ENCODE measurements at regions not wholly inside any gene's neighbourhood (a gene's known extent, or its start where the extent isn't known, plus 50 kb on each side); places are given as distances from the start of the nearest gene placed in this dataset.

DNA sequence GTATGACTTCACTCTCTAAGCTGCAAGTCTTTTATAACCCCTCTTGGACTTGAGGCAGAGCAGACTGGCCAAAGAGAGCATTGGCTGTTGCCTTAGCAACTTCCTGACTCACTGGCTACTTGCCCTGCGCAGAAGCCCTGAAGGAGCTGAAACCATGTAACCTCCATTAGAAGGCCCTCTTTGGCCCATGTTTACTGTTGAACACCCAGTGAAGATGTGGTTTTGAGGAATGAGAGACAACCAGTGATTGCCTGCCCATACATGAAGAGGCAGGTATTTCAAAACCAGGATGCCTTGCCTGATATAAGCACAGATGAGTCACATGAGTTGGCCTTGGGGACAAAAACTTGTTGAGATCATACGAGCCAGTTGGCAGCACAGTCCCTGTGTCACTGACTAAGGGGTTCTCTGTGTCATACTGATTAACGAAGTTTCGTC lies 182.5 kb downstream of the EDN1 start:
- peak; percentile 100 for DNase-seq (ENCODE audit: low read depth)
- TF ChIP-seq, protein P1, sequence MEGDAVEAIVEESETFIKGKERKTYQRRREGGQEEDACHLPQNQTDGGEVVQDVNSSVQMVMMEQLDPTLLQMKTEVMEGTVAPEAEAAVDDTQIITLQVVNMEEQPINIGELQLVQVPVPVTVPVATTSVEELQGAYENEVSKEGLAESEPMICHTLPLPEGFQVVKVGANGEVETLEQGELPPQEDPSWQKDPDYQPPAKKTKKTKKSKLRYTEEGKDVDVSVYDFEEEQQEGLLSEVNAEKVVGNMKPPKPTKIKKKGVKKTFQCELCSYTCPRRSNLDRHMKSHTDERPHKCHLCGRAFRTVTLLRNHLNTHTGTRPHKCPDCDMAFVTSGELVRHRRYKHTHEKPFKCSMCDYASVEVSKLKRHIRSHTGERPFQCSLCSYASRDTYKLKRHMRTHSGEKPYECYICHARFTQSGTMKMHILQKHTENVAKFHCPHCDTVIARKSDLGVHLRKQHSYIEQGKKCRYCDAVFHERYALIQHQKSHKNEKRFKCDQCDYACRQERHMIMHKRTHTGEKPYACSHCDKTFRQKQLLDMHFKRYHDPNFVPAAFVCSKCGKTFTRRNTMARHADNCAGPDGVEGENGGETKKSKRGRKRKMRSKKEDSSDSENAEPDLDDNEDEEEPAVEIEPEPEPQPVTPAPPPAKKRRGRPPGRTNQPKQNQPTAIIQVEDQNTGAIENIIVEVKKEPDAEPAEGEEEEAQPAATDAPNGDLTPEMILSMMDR (IDR thresholded peaks at IDR 0.05; ENCODE audit: insufficient read depth, low read depth, low read length, missing control alignments), result no peak

DNA sequence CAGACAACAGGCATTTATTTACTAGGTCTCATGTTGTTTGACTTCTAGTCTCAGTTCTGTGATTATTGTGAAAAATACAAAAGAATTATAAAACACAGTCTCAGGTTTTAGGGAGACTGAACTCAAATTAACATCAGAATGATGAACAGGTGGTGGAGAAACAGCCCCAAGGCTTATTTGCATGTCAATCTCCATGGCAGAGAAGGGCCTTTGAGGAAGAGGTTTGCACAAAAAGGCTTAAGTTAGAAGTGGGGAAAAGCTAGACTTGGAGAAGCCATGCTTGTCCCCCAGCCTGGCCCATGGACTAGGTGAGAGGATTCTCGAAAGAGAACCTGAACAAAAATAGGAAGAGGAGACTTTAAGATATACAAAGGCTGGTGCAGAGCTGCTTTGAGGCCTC lies 183.3 kb downstream of the EDN1 start:
- peak; percentile 38 for DNase-seq (ENCODE audit: low read depth)
- H3K4me3 ChIP-seq (ENCODE audit: low read length), result no peak overlapping the region
- TF ChIP-seq, protein P1 (IDR thresholded peaks at IDR 0.05; ENCODE audit: insufficient read depth, low read depth, low read length, missing control alignments), result no peak

More for the DNA sequence above, 182.5 kb downstream of the EDN1 start:
- H3K4me3 ChIP-seq (ENCODE audit: low read length), result no peak overlapping the region

DNA sequence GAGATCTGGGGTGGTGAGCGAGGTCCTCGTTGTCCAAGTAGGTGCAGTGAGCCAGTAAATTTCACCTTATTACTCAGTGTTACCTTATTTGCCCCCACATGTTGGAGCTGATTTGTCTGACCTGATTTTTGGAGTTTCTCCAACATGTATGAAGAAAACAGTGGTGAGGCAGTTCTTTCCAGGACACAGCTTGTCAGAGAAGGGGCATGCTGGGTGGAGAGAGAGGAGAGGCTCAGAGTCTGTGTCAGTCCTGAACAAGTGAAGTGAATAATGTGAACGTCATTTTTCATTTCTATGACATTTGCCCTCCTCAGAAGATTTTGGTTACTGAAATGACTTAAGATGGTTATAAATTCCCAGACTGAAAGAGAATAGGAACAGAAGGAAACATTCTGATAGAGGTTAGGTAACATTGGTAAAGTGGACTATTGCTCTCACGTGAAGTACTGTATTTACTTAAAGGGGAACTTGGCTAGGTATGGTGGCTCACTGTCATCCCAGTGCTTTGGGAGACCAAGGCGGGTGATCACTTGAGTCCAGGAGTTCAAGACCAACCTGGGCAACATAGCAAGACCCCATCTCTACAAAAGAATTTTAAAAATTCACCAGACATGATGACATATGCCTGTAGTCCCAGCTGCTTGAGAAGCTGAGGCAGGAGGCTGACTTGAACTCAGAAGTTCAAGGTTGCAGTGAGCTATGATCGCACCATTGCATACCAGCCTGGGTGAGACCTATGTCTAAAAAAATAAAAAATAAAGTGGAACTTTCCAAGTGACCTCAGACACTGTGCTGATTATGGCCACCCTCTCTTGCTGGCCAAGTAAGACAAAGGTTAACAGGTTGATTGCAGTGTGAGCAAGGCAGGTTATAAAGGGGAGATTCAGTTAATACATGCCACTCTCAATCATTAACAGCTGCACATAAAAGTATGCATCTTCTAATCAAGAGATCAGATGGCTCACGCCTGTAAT lies 184.3 kb downstream of the EDN1 start:
- peak; percentile 98 for DNase-seq (ENCODE audit: low read depth)
- TF ChIP-seq, protein P1 (IDR thresholded peaks at IDR 0.05; ENCODE audit: insufficient read depth, low read depth, low read length, missing control alignments), result no peak
- H3K4me3 ChIP-seq (ENCODE audit: low read length), result no peak overlapping the region

DNA sequence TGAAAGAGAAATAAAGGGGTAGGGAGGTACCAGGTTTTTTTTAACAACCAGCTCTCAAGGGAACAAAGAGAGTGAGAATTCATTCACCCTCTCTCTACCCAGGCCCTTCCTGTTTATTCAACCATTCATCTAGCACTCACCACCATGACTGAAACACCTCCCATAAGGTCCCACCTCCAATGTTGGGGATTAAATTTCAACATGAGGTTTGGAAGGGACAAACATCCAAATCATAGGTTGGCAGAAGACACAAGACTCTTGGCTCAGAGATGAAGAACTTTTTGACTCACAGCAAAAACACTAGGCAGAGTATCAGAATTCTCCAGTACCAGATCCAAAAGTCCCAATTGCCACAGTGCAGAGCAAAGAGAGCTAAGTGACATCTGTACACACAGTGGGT lies 186.3 kb downstream of the EDN1 start:
- TF ChIP-seq, protein P1 (IDR thresholded peaks at IDR 0.05; ENCODE audit: insufficient read depth, low read depth, low read length, missing control alignments), result no peak
- no peak for DNase-seq (ENCODE audit: low read depth)

DNA sequence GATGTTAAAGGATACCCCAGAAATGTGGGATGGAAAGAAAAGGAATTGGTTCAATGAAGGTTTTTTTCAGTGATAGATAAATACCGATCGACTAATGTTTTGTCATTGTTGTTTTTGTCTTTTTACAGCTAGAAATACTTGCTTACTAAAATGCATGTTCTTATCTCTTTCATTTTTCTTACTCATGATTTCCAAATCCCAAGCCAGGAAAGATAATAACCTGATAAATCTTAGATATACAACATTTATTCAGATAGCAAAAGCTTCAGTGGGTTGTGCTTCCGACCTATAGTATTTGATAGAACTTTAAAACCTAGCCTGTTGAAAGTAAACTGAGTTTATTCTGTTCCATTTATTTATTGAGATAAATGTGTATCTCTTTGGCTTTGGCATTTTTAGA lies 187.5 kb downstream of the EDN1 start:
- TF ChIP-seq, protein P1 (IDR thresholded peaks at IDR 0.05; ENCODE audit: insufficient read depth, low read depth, low read length, missing control alignments), result no peak
- DNase-seq (ENCODE audit: low read depth), result no peak
- H3K4me3 ChIP-seq (ENCODE audit: low read length), result no peak overlapping the region

More for the DNA sequence above, 186.3 kb downstream of the EDN1 start:
- H3K4me3 ChIP-seq (ENCODE audit: low read length), result no peak overlapping the region

DNA sequence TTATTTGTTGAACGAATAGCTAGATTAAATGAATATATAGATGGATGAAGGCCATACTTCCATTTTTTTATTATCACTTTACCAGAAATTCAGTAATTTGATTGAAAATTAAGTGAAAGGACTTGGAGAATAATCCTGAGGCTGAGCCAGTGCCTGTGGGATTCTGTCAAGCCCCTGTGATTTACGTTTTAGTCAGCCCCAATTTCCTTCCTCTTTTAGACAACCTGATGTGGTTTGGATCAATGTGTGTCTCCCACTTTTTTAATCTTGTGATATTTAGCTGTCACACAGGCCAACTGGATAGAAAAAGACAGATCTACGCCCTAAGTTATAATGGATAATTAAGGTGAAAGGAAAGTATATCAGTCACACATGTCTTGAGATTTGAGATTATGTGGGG lies 188.8 kb downstream of the EDN1 start:
- H3K4me3 ChIP-seq (ENCODE audit: low read length), result no peak overlapping the region
- no peak for DNase-seq (ENCODE audit: low read depth)
- TF ChIP-seq, protein P1 (IDR thresholded peaks at IDR 0.05; ENCODE audit: insufficient read depth, low read depth, low read length, missing control alignments), result no peak
